Inferior parietal cortex (tissue), 1 donor: ENCODE measurements at regions not wholly inside any gene's neighbourhood (a gene's known extent, or its start where the extent isn't known, plus 50 kb on each side); places are given as distances from the start of the nearest gene placed in this dataset.
A peak's percentile ranks its signal among the peaks of the same experiment; 100 is the strongest.
"Not testable (repeated sequence)": the region's sequence is repeated elsewhere in the genome, so short reads cannot be mapped to it uniquely, and the experiment has no call there.

Experiments used
- DNase-seq: peaks from one replicate; pipeline ENCODE4 v3.0.0-alpha.2; 2016; ENCODE audit errors: extremely low spot score

DNA sequence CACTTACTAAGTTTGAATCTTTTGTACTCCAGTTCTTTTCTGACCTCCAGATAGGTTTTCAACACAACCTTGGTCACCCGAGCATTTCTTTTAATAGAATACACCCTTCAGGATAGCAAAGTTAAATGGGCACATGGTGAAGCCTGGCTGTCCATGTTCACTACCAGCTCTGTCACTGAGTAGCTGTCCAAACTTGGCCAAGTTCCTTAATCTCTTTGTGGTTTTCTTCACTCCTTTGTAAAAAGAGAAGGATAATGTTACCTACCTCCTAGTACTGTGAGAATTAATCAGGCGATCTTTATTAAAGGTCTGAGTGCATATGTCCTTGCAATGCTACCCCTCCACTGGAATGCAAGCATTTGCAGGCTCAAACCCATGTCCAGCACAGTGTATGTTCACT lies 128.1 kb upstream of the PTPRZ1 start:
- no peak for DNase-seq

DNA sequence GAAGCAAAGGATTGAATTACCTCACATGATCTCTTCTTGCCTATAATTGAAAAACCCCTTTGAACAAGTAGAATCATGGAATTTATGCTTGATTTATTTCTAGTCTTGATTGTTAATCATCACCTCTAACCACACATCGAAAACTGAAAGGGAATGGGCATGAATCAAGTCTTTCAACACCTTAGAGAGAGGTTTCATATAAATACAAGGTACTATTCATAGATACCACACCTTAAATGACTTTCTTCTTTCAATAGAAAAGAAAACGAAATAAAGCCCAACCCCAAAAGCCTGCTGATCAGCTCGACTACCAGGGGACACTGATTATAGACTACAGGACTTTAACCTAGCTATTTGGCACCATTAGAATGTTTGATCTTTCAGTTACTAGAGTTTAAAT lies 128.6 kb upstream of the PTPRZ1 start:
- no peak for DNase-seq

DNA sequence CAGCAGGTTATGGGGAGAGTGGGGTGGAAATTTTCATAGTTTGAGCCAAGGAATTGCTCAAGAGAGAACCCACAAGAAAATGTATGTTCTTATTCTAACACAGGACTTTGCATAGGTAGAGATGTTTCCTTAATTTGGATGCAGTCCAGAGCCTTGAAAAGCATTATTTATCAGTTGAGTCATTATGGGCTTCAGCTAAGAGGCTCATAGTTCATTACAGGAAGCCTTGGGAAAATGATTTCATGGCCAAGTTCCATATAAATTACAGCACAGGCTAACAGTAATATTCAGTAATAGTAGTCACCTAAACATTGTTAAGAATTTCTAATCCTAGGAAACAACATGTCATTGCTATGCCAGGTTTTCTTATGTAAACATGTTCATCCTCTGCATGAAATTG lies 131.1 kb upstream of the PTPRZ1 start:
- DNase-seq = no peak

DNA sequence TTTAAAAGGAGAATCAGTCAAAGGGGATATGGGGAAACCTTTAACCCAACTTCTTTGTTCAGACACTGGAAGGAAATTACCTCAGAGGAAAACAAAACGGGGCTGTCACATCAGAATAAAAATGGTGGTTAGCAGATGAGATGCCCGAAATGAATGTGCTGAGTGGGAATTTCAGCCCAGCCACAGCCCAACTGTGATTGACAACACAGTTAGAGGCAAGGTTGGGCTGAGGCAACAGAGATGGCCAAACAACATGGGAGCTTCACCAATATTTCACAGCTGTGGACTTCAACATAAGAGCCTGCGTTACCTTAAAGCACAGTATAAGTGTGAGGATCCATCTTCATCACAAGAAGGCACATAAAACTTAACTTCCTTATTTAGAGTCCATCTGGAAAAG lies 133.5 kb upstream of the PTPRZ1 start:
- DNase-seq = no peak

DNA sequence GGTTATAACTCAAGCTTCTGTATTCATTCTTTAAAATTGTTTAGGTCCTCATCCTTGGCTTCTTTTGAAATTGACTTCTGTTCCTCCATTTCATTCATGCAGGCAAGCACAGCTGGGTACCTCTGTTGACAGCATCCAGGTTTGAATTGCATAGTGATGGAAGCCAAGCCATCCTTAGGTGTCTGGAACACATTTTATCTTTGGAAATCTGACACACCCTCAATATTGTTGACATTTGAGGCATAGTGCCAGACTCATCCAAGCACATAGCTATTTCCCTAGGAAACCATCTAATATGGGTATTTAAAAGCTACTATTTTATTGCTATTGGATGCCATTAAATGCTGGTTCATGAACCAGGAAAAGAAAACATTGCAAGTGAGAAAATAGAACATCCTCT lies 142.1 kb upstream of the PTPRZ1 start:
- no peak for DNase-seq

DNA sequence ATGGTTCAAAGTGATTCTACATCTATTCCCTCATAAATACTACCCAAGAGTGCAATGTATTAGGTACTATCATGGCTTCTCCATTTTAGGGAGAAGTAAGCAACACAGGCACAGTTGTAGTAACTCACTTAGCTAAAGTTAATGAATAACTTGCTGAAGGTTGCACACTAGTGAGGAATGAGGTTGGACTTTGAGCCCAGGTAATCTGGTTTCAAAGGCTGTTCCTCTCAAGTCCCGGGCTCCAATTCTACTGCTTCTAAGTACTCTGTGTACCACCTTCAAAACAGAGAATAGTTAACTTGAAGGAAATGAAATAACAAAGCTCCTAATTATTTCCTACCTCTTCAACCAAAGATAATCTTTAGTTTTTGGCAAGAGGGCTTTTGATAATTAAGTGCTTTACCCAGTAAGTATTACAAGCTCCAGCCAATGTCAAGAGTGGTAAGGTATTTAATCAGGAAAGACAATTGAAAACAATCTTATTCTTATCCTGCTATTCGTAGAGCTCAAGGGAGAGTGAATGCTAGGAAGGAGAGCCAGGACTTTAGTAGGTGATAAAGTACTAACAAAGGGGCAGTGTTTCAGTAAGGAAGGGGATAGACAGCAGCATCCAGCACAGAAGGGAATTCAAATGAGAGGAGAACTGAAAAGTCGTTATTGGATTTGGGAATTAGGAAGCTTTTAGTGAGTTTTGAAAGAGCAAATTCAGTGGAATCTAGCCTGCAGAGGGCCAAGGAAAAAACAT lies 158.2 kb upstream of the PTPRZ1 start:
- DNase-seq = no peak

DNA sequence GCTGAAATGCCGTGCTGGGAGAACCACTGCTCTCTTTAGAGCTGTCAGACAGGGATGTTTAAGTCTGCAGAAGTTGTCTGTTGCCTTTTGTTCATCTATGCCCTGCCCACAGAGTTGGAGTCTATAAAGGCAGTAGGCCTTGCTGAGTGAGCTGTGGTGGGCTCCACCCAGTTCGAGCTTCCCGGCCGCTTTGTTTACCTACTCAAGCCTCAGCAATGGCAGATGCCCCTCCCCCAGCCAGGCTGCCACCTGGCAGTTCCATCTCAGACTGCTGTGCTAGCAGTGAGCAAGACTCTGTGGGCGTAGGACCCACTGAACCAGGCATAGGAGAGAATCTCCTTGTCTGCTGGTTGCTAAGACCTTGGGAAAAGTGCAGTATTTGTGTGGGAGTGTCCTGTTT lies 160.0 kb upstream of the PTPRZ1 start:
- not testable (repeated sequence) for DNase-seq

DNA sequence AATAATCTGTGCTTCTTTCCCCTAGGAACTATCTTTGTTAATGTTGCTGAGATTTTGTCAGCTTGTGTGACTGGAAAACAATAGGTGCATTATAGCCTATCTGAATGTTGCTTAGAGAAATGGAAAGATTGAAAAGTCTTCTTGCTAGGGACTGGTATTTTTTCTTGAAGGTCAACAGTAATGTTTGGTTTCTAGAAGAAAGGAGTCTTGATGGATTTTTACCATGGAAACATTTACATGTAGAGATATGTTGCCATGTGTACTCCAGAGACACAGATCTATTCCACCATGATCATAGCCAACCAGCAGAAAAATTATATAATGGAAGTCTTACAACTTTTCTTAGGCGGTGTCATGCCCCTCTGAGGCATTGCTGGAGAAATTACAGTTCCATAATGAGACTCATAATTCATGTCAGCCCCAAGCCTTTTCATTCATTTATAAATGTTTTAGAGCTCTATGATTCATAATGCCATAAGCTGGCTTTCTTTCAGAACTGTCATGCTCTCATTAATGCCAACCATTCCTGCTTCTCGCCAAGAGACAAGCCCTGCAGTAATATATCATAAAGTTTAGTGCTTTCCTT lies 175.1 kb upstream of the PTPRZ1 start:
- no peak for DNase-seq

DNA sequence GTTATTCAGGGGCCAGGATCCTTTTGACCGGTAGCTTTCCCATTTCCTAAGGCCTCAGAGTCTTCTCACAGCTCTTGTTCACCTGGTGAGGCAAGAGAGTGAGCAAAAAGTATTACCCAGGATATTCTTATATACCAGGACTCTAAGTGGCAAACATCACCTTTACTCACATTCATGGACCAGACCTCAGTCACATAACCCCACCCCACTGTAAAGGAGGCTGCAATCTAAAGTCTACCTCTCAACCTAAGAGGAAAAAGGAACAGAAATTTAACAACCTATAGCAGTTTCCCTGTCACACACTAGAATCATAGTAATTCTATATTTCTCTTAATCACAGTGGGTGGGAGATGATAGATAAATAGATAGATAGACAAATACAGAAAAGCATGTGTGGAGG lies 176.0 kb upstream of the PTPRZ1 start:
- DNase-seq = no peak

DNA sequence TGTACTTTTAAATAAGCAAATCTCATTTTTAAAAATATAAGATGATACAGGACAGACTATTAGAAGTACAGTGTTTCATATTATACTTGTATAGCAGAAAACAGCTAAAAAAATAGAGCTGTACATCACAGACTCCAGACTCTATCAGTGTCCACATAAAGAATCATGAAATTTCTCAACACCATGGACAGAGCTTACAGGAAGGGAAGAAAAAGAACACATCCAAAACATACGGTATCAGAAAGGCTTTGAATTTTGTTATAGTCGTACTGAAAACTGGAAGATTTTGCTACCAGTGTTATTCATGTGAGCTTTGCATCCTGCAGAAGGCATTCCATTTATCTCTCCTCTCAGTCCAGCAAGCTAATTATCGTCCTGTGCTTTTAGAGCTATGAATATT lies 183.2 kb upstream of the PTPRZ1 start:
- DNase-seq = no peak

DNA sequence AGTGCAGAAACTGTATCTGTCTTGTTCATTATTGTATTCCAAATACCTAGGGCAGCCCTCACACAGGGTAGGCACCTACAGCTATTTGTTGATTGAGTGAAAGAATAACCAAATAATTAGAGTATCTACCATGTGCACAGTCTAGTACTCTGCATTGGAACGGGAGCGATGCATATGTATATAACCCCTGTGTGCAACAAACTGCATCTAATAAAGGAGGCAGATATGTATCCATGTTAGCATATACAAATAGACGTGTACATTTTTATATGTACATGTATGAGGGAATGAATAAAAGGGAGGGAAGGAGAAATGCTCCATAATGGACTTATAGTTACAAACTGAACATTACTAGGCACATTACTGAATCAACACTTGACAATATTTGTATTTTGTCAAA lies 191.3 kb upstream of the PTPRZ1 start:
- DNase-seq = no peak

DNA sequence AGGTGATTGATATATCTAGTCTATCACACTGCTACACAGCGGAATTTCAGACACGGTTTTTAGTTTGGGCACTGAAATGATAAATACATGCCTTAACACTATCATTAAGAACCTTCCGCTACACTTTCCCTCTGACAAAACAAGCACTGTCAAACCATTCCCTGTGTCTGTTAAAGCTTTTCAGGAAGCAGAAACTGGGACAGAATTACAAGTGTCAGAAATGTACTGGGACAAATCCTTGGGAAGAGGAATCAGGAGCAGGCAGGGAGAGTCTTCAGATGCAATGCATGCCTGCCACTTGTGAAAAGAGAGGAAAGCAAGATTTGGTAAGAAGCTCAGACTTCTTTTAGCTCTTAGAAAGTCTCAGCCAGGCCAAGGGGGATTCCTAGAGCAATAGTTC lies 196.8 kb upstream of the PTPRZ1 start:
- DNase-seq = no peak

DNA sequence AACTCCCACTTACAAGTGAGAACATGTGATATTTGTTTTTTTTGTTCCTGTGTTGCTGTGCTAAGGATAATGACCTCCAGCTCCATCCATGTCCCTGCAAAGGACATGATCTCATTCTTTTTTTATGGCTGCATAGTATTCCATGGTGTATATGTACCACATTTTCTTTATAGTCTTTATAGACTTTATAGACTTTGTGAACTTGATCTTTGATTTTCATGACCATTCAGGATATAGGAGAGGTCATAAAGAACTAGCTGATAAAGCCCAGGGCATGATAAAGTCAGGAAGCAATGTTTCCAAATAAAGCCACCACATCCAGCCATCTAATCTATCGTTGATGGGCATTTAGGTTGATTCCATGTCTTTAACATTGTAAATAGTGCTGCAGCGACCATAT lies 198.5 kb upstream of the PTPRZ1 start:
- not testable (repeated sequence) for DNase-seq

DNA sequence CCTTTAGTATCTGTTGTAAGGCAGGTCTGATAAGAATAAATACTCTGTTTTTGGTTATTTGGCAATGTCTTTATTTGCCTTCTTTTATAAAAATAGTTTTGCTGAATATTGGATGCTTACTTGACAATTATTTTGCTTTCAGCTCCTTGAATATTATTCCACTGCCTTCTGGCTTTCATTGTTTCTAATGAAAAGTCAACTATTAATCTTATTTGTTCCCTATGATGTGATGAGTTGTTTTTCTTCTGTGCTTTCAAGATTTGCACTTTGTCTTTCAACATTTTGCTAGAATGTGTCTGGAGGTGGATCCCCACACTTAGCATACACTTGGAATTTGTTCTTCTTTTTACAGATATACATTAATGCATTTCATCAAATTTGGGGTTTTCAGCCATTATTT lies 203.8 kb upstream of the PTPRZ1 start:
- DNase-seq = no peak

DNA sequence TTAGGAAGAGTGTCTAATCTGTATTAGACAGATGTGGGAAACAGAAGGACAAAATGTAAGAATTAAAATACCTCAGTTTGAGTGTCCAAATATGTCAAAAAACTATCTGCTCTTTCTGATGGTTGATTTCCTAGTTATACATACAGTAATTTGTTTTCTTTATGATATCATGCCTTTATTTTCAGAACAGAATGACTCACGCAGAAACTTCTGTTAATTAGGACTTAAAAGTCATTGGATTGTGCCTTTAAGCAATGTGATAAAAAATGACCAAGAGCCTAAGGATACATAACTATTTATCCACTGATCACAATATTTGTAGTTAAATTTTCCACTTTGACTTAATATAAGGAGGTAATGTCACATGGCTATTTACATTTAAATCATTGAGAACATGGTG lies 206.7 kb upstream of the PTPRZ1 start:
- DNase-seq = no peak

DNA sequence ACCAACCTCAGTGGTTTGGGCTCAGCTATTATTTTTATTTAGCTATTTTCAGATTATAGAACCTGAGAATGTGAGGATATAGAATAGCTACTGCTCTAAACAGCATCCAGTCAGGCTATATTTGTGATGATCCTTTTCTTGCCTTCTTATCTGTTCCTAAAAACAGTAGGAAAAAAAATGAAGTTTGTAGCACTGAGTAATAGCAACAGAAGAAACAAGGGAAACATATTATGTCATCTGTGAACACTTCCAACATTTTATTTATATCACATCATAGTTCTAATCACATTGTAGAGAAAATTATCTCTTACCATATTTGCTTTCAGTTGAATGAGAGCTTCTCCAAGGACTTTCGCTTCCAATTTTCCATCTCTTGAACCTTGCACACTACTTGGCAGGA lies 229.6 kb upstream of the PTPRZ1 start:
- no peak for DNase-seq

DNA sequence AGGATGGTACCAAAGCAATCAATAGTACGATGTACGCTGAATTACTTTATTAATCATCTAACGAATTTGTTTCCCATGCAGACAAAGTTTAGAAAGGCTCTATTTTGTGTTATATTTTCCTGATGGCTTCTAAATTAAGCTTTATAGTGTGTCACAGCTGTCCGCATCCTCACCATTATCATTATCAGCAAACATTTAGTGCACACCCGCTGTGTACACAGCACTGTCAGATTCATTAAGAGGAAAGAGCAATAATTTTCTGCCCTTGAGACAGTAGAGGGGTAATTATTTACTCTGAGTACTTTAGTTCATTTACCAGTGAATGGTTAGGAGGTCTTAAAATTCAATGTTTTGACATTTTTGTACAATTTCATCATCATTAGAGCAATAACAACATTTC lies 233.3 kb upstream of the PTPRZ1 start:
- DNase-seq = no peak

DNA sequence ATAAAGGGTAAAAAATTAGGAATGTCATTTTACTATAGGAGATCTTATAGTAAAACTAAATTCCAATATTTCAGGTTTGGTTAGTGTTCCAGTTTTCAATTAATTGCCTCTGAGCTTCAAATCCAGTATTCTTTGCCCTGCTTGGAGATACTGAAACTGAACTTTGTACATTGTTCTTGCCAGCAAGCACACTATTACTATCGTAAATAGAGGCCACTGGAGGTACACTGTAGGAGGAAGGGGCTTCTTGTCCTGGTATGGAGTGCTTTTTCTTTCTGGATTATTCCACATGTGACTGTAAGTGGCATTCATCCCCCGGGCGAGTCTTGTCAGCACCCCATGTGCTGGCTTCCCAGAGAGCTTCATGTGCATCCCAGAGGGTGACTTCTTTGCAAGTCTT lies 234.7 kb upstream of the PTPRZ1 start:
- no peak for DNase-seq

DNA sequence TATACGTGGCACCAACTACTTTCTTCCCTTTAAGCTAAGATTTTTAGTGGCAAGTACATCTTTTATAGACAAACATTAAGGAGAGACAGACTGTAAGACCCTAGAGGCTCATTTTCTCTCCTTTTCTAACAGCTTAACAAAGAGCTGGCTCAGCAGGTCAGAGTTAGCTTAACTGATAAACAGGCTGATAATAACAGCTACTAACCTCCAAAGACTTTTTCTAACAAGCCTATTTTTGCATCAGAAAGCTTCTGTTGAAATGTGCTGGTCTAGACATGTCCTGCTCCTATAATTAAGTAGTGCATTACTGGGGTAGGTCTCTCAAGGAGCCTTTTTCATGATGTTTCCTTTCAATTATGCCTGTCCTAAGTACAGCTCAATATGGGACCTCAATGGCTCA lies 238.2 kb upstream of the FAM3C start:
- DNase-seq = no peak

DNA sequence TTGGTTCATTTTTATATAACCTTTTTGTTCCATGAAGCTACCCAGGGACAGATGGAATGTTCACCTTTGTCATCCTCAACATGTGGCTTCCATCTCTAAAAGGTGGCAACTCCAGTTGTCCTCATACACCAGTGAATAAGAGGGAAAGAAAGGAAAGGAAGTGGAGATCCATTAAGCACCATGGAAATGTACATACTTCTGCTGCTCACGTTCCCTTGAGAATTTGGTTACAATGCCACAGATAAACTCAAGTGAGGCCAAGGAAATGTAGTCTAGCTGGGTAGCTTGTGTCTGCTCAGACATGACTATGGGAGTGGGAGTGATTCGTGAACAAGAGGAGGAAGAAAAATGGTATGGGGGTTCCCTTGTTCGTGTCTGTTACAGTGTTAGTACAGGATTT lies 237.1 kb upstream of the FAM3C start:
- no peak for DNase-seq

DNA sequence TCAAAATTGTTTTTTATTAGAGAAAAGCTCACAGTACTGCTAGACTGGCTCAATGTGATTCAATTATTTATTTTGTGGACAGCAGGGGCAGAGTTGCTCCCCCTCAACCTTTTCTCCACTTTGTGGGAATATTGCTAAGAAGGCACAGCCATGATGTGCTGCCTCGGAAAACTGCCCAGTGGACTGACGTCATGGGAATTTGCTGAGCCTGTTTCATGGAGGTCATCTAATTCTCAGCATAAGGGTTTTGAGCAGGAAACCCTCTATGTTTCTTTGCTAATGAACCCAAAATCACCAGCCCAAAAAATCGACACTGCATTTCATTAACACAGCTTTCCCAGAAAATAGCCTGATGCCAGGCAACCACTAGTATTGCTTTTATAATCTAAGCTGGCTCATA lies 228.8 kb upstream of the FAM3C start:
- DNase-seq = peak; percentile 21

DNA sequence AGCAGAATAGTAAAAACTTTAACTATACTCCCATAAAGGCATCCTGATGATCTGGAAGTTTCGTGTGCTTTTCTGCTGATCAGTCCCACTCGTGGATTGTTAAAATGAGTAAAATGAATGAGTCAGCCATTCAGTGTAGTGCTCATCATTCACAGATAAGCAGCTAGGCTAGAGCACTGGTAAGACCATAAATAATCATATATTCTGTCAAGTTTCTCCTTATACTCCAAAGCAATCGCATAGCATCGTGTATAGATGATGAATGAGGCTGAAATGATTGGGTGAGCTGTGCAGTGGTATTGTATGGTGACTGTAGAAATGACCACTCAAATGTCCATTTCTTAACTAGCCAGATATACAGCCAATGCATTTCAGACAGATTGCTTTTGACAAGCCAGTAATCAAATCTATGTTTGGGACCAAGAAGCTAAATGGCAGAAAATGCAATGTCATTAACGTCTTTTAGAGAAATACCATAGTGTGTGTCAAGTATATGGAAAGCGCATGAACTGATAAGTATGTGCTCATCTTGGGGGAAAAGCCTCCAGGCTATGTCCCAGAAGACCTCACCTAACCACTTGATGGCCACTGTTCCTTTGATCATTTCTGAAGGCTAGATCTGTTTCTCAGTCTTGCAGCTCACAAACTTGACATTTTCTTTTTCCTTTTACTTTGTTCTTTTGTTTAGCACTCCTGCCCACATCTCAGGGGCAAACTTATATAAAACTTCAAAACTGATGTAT lies 227.2 kb upstream of the FAM3C start:
- no peak for DNase-seq

DNA sequence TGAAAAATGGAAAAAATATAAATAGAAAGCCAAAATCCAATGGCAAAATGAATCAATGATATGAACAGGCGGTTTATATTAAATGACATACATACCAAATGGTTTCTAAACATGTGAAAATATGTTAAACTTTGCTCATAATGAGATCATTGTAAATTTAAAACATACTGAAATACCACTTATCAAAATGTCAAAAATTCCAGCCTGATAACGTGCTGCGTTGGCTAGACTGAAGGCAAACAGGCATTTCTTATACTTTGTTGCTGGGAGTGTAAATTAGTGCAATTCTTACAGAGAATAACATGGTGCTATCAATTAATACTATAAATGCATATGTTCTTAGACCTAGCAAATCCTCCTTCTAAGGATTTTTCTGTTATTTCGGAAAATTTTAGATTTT lies 225.8 kb upstream of the FAM3C start:
- DNase-seq = no peak
